VCaP (cell line): ENCODE measurements at regions not wholly inside any gene's neighbourhood (a gene's known extent, or its start where the extent isn't known, plus 50 kb on each side); places are given as distances from the start of the nearest gene placed in this dataset.

ENCODE experiments used
- H3K27ac ChIP-seq: fragments of 450-650 bp; 2 replicates; pipeline ENCODE4 v1.5.1; 2017
- CTCF ChIP-seq: fragments of 450-650 bp; conservative IDR thresholded peaks from 2 replicates; pipeline ENCODE4 v1.5.1; 2017; ENCODE audit warnings: mild to moderate bottlenecking, moderate library complexity

- H3K27ac ChIP-seq = no peak overlapping the region
Measured at GRCh38 chr2:200225951-200226350, 80.5 kb upstream of the SPATS2L start.

DNA sequence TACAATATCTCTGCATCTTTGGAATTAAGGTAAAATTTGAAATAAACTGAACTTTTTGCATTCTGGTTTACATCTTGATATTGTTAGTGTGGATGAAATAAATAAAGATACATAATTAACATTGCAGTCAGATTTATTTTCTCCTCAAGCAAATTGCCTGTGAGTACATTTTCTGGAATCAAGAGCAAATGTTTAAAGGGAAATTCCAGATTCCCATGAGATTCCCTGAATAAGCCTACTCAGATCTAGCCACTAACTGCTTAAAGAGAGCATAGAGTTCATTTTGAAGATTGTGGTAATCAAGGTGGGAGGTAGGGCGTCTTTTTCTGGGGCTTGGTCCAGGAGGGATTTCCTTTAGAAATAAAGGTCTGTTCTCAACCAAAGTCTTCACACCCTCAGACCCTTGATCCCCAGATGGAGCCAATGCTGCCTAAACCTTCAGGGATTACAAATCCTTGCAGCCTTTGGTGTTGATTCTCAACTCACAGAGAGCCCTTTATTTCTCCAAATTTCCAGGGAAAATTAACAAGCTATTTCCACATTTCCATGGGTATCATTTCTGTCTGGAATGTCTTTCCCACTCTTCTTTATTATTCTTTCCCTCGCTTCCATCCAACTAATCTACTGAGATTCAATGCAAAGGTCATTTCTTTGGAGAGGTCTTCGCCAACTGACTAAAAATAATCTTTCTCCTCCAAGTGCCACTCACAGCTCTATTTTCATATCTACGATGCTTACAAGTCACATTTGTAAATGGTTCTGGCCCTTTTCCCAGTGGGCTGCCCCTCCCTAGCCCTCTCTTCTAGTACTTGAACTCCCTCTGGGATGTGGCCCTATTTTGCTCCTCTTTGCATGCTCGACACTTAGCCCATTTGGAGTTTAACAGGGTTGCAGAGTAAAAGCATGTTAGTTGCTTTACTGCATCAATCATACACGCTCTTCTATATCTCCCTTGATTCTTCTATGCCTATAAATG, 79.8 kb upstream of the SPATS2L start:
- H3K27ac ChIP-seq = no peak overlapping the region
- TF ChIP-seq CTCF = no peak

More at GRCh38 chr2:200225951-200226350, 80.5 kb upstream of the SPATS2L start:
- no peak for TF ChIP-seq CTCF

- TF ChIP-seq CTCF = no peak
- no peak overlapping the region for H3K27ac ChIP-seq
Measured at GRCh38 chr2:200230716-200231115, 75.8 kb upstream of the SPATS2L start.

DNA sequence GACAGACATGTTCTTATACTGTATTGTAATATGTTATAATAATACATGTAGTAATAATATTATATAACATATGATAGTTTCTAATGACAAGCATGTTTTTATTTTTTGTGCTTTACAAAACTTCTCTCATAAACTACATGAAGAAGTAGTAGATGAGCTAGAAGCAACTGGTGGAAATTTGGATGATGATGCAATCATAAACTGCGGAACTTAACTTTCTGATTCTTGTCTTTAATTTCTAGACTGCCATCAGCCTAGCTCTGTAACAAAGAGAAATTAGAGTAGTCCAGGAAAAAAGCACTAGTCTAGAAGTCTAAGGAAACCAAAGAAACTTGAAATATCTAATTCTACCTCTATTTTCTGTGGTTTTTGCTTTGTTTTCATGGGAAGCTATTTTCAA, 71.0 kb upstream of the SPATS2L start:
- no peak overlapping the region for H3K27ac ChIP-seq
- TF ChIP-seq CTCF = no peak

GRCh38 chr2:200239216-200239615, 67.3 kb upstream of the SPATS2L start:
- H3K27ac ChIP-seq = no peak overlapping the region
- TF ChIP-seq CTCF = no peak

GRCh38 chr2:200242570-200242969, 63.9 kb upstream of the SPATS2L start:
- H3K27ac ChIP-seq = no peak overlapping the region
- no peak for TF ChIP-seq CTCF

DNA sequence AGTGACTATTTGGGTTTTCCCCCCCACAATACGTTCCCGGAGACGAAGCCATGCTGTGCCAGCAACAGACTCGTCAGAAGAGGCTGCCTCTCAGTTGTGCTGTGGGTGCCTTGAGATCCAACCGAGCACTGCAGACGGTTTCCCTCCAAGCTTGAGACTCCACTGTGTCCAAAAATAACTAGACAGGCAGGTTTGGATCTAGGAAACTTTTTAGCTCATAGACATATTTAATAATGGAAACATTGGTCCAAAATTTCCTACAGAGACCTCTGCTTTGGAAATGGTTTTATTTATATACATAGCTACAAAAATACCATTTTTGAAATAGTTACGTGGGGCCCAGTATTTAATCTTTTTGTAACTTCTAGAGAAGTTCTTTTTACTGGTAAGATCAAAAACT, 63.1 kb upstream of the SPATS2L start:
- TF ChIP-seq CTCF = no peak
- no peak overlapping the region for H3K27ac ChIP-seq
